Astrocyte (in vitro differentiated cells and primary cell): ENCODE measurements at regions not wholly inside any gene's neighbourhood (a gene's known extent, or its start where the extent isn't known, plus 50 kb on each side); places are given as distances from the start of the nearest gene placed in this dataset.

Source experiments
- DNase-seq: peaks from one replicate; pipeline ENCODE4 v3.0.0-alpha.2; 2010; ENCODE audit warnings: low read depth
- FAIRE-seq: peaks from 2 replicates; lab custom pipeline; 2011; peaks lifted over from hg19 to GRCh38; lab: Jason Lieb, UNC
- H2AFZ ChIP-seq: 2 replicates; pipeline ENCODE4 v1.6.0; 2012; ENCODE audit warnings: low read depth, low read length, inconsistent platforms
- H3K27ac ChIP-seq: 2 replicates; pipeline ENCODE4 v1.5.1; 2011; ENCODE audit warnings: low read depth, low read length, inconsistent platforms
- H3K27me3 ChIP-seq: 2 replicates; pipeline ENCODE4 v1.6.0; 2011; ENCODE audit warnings: low read length, inconsistent platforms; ENCODE audit not compliant: insufficient read depth
- H3K36me3 ChIP-seq: 2 replicates; pipeline ENCODE4 v1.5.1; 2011; ENCODE audit warnings: low read length, inconsistent platforms; ENCODE audit not compliant: insufficient read depth
- H3K4me1 ChIP-seq: 2 replicates; pipeline ENCODE4 v1.5.1; 2011; ENCODE audit warnings: low read length, inconsistent platforms; ENCODE audit not compliant: insufficient read depth
- H3K4me2 ChIP-seq: 2 replicates; pipeline ENCODE4 v1.6.0; 2012; ENCODE audit warnings: low read length, inconsistent platforms
- H3K4me3 ChIP-seq: 2 replicates; pipeline ENCODE4 v1.5.1; 2011; ENCODE audit warnings: low read depth, mild to moderate bottlenecking, low read length, inconsistent platforms; ENCODE audit not compliant: insufficient read depth
- H3K79me2 ChIP-seq: 2 replicates; pipeline ENCODE4 v1.6.0; 2012; ENCODE audit warnings: mild to moderate bottlenecking, low read length, inconsistent platforms; ENCODE audit not compliant: insufficient read depth
- H3K9ac ChIP-seq: 2 replicates; pipeline ENCODE4 v1.6.0; 2012; ENCODE audit warnings: mild to moderate bottlenecking, low read length, inconsistent platforms
- H3K9me3 ChIP-seq: 2 replicates; pipeline ENCODE4 v1.5.1; 2012; ENCODE audit warnings: low read depth, mild to moderate bottlenecking, low read length, inconsistent platforms; ENCODE audit not compliant: insufficient read depth
- H4K20me1 ChIP-seq: 2 replicates; pipeline ENCODE4 v1.6.0; 2012; ENCODE audit warnings: low read length, inconsistent platforms; ENCODE audit not compliant: insufficient read depth
- H3K27ac Mint-ChIP-seq: one replicate; pipeline ENCODE4 v1.8.0; 2021; ENCODE audit warnings: mild to moderate bottlenecking, mixed read lengths; ENCODE audit not compliant: unreplicated experiment
- H3K27me3 Mint-ChIP-seq: one replicate; pipeline ENCODE4 v1.8.0; 2021; ENCODE audit warnings: low read depth, mixed read lengths; ENCODE audit not compliant: unreplicated experiment
- H3K36me3 Mint-ChIP-seq: one replicate; pipeline ENCODE4 v1.8.0; 2021; ENCODE audit warnings: low read depth, mixed read lengths; ENCODE audit not compliant: unreplicated experiment
- H3K4me1 Mint-ChIP-seq: one replicate; pipeline ENCODE4 v1.8.0; 2021; ENCODE audit warnings: low read depth, mixed read lengths; ENCODE audit not compliant: unreplicated experiment
- H3K4me3 Mint-ChIP-seq: one replicate; pipeline ENCODE4 v1.8.0; 2021; ENCODE audit warnings: mild to moderate bottlenecking, moderate library complexity, mixed read lengths; ENCODE audit not compliant: unreplicated experiment
- H3K9me3 Mint-ChIP-seq: one replicate; pipeline ENCODE4 v1.8.0; 2021; ENCODE audit warnings: mild to moderate bottlenecking, mixed read lengths; ENCODE audit not compliant: unreplicated experiment
- EZH2 ChIP-seq: IDR thresholded peaks from 2 replicates; pipeline ENCODE4 v1.6.1; 2012; ENCODE audit warnings: mild to moderate bottlenecking, low read length, inconsistent platforms; ENCODE audit not compliant: insufficient read depth
- TF ChIP-seq, protein P1 (sequence below): IDR thresholded peaks from 2 replicates; pipeline ENCODE4 v1.5.1; 2011; ENCODE audit warnings: low read depth, mild to moderate bottlenecking, inconsistent platforms, low read length, moderate library complexity; ENCODE audit not compliant: insufficient read depth

DNA sequence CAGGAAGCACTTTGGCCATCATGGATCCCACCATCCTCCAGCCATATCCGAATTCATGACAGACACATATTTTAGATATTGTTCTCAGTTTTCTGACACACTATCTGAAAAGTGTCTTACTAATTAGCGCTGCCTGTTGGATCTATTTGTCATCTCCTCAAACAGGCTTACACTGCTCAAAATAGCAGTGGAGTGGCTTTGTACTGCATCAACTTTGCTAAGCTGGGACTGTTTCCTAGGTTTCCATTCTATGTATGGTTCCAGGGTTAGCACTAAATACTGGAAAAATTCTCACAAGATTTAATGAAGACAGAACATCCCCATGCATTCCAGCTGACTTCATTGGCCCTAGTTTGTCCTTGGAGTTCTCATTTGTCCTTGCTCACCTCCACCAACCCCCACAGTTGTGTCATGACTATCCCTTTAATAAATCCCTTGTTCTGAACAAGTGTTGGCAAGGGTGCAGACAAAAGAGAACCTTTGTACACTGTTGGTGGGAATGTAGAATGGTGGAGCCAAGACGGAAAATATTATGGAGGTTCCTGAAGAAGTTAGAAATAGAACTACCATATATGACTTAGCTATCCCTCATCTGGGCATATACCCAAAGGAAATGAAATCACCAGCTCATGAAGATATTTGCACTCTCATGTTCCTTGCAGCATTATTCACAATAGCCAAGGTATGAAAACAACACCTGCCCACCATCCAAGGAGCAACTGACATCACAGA lies 136.5 kb upstream of the RAI14 start:
- Histone ChIP-seq H3K36me3 (no peaks in the 10 kb centered on the region), H3K79me2 (no peaks in the 10 kb centered on the region), H4K20me1 (no peaks in the 10 kb centered on the region), H3K27ac (no peak overlapping the region), H3K4me1 (peaks cover 21% of the 10 kb centered on the region), H3K27me3 (no peaks in the 10 kb centered on the region), H3K9me3 (no peaks in the 10 kb centered on the region), H3K9ac (no peak overlapping the region), H2AFZ (no peak overlapping the region), H3K4me3 (no peak overlapping the region), H3K4me2 (no peak overlapping the region)
- H3K9me3 Mint-ChIP-seq = no peaks in the 10 kb centered on the region
- FAIRE-seq (no peak), DNase-seq (peak; percentile 78)
- H3K36me3 Mint-ChIP-seq = no peaks in the 10 kb centered on the region
- H3K27me3 Mint-ChIP-seq = no peaks in the 10 kb centered on the region
- no peak overlapping the region for H3K4me3 Mint-ChIP-seq
- peaks cover 32% of the 10 kb centered on the region for H3K4me1 Mint-ChIP-seq
- H3K27ac Mint-ChIP-seq = no peak overlapping the region
- TF ChIP-seq, protein P1, sequence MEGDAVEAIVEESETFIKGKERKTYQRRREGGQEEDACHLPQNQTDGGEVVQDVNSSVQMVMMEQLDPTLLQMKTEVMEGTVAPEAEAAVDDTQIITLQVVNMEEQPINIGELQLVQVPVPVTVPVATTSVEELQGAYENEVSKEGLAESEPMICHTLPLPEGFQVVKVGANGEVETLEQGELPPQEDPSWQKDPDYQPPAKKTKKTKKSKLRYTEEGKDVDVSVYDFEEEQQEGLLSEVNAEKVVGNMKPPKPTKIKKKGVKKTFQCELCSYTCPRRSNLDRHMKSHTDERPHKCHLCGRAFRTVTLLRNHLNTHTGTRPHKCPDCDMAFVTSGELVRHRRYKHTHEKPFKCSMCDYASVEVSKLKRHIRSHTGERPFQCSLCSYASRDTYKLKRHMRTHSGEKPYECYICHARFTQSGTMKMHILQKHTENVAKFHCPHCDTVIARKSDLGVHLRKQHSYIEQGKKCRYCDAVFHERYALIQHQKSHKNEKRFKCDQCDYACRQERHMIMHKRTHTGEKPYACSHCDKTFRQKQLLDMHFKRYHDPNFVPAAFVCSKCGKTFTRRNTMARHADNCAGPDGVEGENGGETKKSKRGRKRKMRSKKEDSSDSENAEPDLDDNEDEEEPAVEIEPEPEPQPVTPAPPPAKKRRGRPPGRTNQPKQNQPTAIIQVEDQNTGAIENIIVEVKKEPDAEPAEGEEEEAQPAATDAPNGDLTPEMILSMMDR = no peak

DNA sequence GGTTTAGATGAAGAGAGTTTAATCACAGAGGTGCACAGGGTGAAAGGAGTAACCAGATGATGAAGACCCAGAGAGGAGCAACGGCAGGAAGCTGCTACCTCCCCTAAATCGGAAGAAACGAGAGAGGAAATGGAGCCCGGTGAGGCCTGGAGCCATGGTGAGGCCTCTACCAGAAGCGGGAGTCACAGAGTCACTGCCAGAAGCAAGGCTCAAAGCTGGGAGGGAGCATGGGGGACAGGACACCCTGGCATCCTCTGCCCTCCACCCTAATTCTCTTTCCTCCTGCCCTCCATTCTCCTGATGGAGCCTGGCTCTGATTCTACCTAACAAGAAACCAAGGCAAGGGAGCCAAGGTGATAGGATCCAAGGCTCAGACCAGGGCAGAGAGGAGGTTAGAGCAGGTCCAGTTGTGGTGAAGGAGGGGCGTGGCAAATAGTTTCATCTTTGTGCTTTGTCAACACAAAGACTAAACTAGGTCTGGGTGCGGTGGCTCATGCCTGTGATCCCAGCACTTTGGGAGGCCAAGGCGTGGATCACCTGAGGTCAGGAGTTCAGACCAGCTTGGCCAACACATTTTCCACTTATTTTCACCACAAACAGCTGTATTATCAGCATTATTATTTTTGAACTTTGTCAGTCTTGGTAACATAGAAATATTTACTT lies 134.4 kb upstream of the RAI14 start:
- Histone ChIP-seq H3K4me3 (no peak overlapping the region), H3K36me3 (no peaks in the 10 kb centered on the region), H3K27me3 (no peaks in the 10 kb centered on the region), H3K27ac (no peak overlapping the region), H3K4me1 (peaks cover 24% of the 10 kb centered on the region), H3K4me2 (no peak overlapping the region), H3K9ac (no peak overlapping the region), H3K79me2 (no peaks in the 10 kb centered on the region), H4K20me1 (no peaks in the 10 kb centered on the region), H3K9me3 (no peaks in the 10 kb centered on the region), H2AFZ (peak overlapping the region; percentile 19)
- H3K9me3 Mint-ChIP-seq = no peaks in the 10 kb centered on the region
- peaks cover 29% of the 10 kb centered on the region for H3K4me1 Mint-ChIP-seq
- TF ChIP-seq, protein P1 = no peak
- TF ChIP-seq EZH2 = no peak
- no peak for DNase-seq
- no peaks in the 10 kb centered on the region for H3K27me3 Mint-ChIP-seq
- no peaks in the 10 kb centered on the region for H3K36me3 Mint-ChIP-seq
- FAIRE-seq = no peak
- H3K27ac Mint-ChIP-seq = peak overlapping the region; percentile 85
- H3K4me3 Mint-ChIP-seq = no peak overlapping the region
